ENCODE measurements at regions not wholly inside any gene's neighbourhood (a gene's known extent, or its start where the extent isn't known, plus 50 kb on each side); places are given as distances from the start of the nearest gene placed in this dataset.

GRCh38 chr6:139485742-139486475, 111.5 kb upstream of the CITED2 start:
- H3K27ac ChIP-seq (replicated peaks), result no peak overlapping the region
- H3K4me3 ChIP-seq, result no peak overlapping the region
- no peaks in the 10 kb centered on the region for H3K4me1 ChIP-seq
- TF ChIP-seq CTCF (IDR thresholded peaks at IDR 0.05; ENCODE audit: borderline replicate concordance), result no peak
- intact Hi-C loops (cut with micrococcal nuclease), result no loop called here
- no peaks in the 10 kb centered on the region for H3K36me3 ChIP-seq
- DNase-seq, result no peak
- H3K9me3 ChIP-seq (replicated peaks), result no peaks in the 10 kb centered on the region
- H3K27me3 ChIP-seq (ENCODE audit: low read depth), result no peaks in the 10 kb centered on the region

GRCh38 chr6:139485185-139485584, 110.7 kb upstream of the CITED2 start:
- no peak overlapping the region for H3K27ac ChIP-seq (replicated peaks)
- TF ChIP-seq CTCF (IDR thresholded peaks at IDR 0.05; ENCODE audit: borderline replicate concordance), result no peak
- intact Hi-C loops (cut with micrococcal nuclease), result no loop called here
- no peaks in the 10 kb centered on the region for H3K9me3 ChIP-seq (replicated peaks)
- H3K4me3 ChIP-seq, result no peak overlapping the region
- no peaks in the 10 kb centered on the region for H3K4me1 ChIP-seq
- H3K36me3 ChIP-seq, result no peaks in the 10 kb centered on the region
- DNase-seq, result no peak
- H3K27me3 ChIP-seq (ENCODE audit: low read depth), result no peaks in the 10 kb centered on the region

GRCh38 chr6:139483079-139483478, 108.6 kb upstream of the CITED2 start:
- no peaks in the 10 kb centered on the region for H3K36me3 ChIP-seq
- no peaks in the 10 kb centered on the region for H3K9me3 ChIP-seq (replicated peaks)
- H3K4me1 ChIP-seq, result no peaks in the 10 kb centered on the region
- no peaks in the 10 kb centered on the region for H3K27me3 ChIP-seq (ENCODE audit: low read depth)
- no peak for DNase-seq
- no peak overlapping the region for H3K4me3 ChIP-seq
- intact Hi-C loops (cut with micrococcal nuclease), result no loop called here
- no peak for TF ChIP-seq CTCF (IDR thresholded peaks at IDR 0.05; ENCODE audit: borderline replicate concordance)
- H3K27ac ChIP-seq (replicated peaks), result no peak overlapping the region

GRCh38 chr6:139482287-139482686, 107.8 kb upstream of the CITED2 start:
- Histone ChIP-seq H3K36me3 (no peaks in the 10 kb centered on the region), H3K27ac (replicated peaks) (no peak overlapping the region), H3K4me1 (no peaks in the 10 kb centered on the region), H3K4me3 (no peak overlapping the region), H3K27me3 (ENCODE audit: low read depth) (no peaks in the 10 kb centered on the region), H3K9me3 (replicated peaks) (no peaks in the 10 kb centered on the region)
- no peak for DNase-seq
- no peak for TF ChIP-seq CTCF (IDR thresholded peaks at IDR 0.05; ENCODE audit: borderline replicate concordance)
- intact Hi-C loops (cut with micrococcal nuclease), result no loop called here

GRCh38 chr6:139480356-139481165, 106.1 kb upstream of the CITED2 start:
- no peaks in the 10 kb centered on the region for H3K9me3 ChIP-seq (replicated peaks)
- intact Hi-C loops (cut with micrococcal nuclease), result no loop called here
- no peaks in the 10 kb centered on the region for H3K4me1 ChIP-seq
- no peaks in the 10 kb centered on the region for H3K27me3 ChIP-seq (ENCODE audit: low read depth)
- H3K4me3 ChIP-seq, result no peak overlapping the region
- H3K27ac ChIP-seq (replicated peaks), result no peak overlapping the region
- H3K36me3 ChIP-seq, result no peaks in the 10 kb centered on the region
- DNase-seq, result no peak
- no peak for TF ChIP-seq CTCF (IDR thresholded peaks at IDR 0.05; ENCODE audit: borderline replicate concordance)
